ENCODE measurements at regions not wholly inside any gene's neighbourhood (a gene's known extent, or its start where the extent isn't known, plus 50 kb on each side); places are given as distances from the start of the nearest gene placed in this dataset.

DNA sequence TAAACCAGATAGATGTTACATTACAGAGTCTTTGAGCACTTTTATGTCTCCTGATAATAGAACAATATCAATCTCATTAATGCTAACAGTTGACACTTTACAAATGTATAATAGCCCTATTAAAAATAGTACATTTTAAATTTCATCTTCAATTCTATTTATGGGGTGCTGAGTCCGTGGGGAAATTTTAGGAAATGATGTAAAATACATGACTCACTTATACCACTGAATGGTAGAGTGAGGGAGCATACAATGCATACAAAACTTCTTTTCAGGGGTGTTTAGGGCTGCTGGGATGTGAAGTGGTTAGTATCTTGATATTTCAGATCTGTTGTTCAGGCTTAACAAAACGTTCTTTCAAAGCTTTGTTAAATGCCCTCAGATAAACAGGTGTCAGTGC, 696.2 kb downstream of the TRAM1L1 start:
- H3K9me3 Mint-ChIP-seq, result peaks cover 13% of the 10 kb centered on the region
- TF ChIP-seq CTCF (IDR thresholded peaks at IDR 0.05; ENCODE audit: unreplicated experiment), result no peak
- no peak overlapping the region for H3K4me3 Mint-ChIP-seq

GRCh38 chr4:116387937-116388474, 697.4 kb downstream of the TRAM1L1 start:
- peaks cover 15% of the 10 kb centered on the region for H3K4me1 Mint-ChIP-seq
- no peak for DNase-seq (ENCODE audit: low spot score in 2 of 2, unreplicated experiment in 2 of 2)
- H3K9me3 Mint-ChIP-seq, result peaks cover 13% of the 10 kb centered on the region
- H3K27ac Mint-ChIP-seq, result peak overlapping the region; percentile 21
- no peak overlapping the region for H3K4me3 Mint-ChIP-seq
- no peak for TF ChIP-seq CTCF (IDR thresholded peaks at IDR 0.05; ENCODE audit: unreplicated experiment)
- no peaks in the 10 kb centered on the region for H3K27me3 Mint-ChIP-seq (ENCODE audit: low read depth)
- H3K36me3 Mint-ChIP-seq, result peaks cover 2% of the 10 kb centered on the region

More for the DNA sequence above, 696.2 kb downstream of the TRAM1L1 start:
- H3K4me1 Mint-ChIP-seq, result peaks cover 15% of the 10 kb centered on the region
- DNase-seq (ENCODE audit: low spot score in 2 of 2, unreplicated experiment in 2 of 2), result no peak
- H3K27me3 Mint-ChIP-seq (ENCODE audit: low read depth), result no peaks in the 10 kb centered on the region
- no peak overlapping the region for H3K27ac Mint-ChIP-seq
- peaks cover 2% of the 10 kb centered on the region for H3K36me3 Mint-ChIP-seq

DNA sequence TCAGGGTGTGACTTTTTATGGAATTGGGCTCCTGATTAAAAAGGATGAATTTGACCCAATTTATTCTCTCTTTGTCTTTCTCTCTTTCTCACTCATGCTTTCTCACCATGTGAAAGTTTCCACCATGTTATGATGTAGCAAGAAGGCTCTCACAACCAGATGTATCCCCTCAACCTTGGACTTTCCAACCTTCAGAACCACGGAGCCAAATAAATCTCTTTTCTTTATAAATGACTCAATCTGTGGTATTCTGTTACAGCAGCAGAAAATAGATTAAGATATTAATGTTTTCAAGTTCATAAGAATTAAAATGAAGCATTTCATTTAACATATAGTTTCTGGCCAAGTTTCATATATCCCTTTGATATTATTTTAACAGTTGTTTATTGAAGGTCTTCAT, 698.5 kb downstream of the TRAM1L1 start:
- no peak overlapping the region for H3K4me3 Mint-ChIP-seq
- H3K9me3 Mint-ChIP-seq, result peaks cover 13% of the 10 kb centered on the region

DNA sequence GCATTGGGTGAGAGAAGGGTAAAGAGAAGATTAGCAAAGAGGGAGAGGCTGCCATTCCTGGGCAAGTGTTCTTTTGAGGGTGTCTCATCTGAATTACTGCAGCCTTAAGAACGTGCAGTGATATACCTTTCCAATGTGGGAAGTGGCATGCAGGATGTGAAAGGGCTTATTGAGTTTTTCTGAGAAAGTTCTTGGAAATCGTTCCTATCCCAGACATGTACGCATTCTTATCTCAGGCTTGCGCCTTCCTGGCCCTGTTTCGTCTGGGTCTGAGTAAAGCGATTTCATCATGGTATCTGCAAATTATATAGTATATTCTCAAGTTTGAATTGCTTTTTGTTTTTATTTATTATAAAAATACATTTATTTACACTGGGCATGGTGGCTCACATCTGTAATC, 699.8 kb downstream of the TRAM1L1 start:
- H3K9me3 Mint-ChIP-seq, result peaks cover 13% of the 10 kb centered on the region
- H3K4me3 Mint-ChIP-seq, result no peak overlapping the region
- H3K27me3 Mint-ChIP-seq (ENCODE audit: low read depth), result no peaks in the 10 kb centered on the region
- TF ChIP-seq CTCF (IDR thresholded peaks at IDR 0.05; ENCODE audit: unreplicated experiment), result no peak
- H3K4me1 Mint-ChIP-seq, result peaks cover 15% of the 10 kb centered on the region
- DNase-seq (ENCODE audit: low spot score in 2 of 2, unreplicated experiment in 2 of 2), result no peak
- peaks cover 2% of the 10 kb centered on the region for H3K36me3 Mint-ChIP-seq
- H3K27ac Mint-ChIP-seq, result no peak overlapping the region

More for the DNA sequence above, 698.5 kb downstream of the TRAM1L1 start:
- no peaks in the 10 kb centered on the region for H3K27me3 Mint-ChIP-seq (ENCODE audit: low read depth)
- no peak for TF ChIP-seq CTCF (IDR thresholded peaks at IDR 0.05; ENCODE audit: unreplicated experiment)
- peaks cover 15% of the 10 kb centered on the region for H3K4me1 Mint-ChIP-seq
- H3K27ac Mint-ChIP-seq, result no peak overlapping the region
- H3K36me3 Mint-ChIP-seq, result peaks cover 2% of the 10 kb centered on the region
- no peak for DNase-seq (ENCODE audit: low spot score in 2 of 2, unreplicated experiment in 2 of 2)

- H3K27me3 Mint-ChIP-seq (ENCODE audit: low read depth), result no peaks in the 10 kb centered on the region
- no peak overlapping the region for H3K4me3 Mint-ChIP-seq
- peaks cover 4% of the 10 kb centered on the region for H3K4me1 Mint-ChIP-seq
- no peak for TF ChIP-seq CTCF (IDR thresholded peaks at IDR 0.05; ENCODE audit: unreplicated experiment)
- DNase-seq (ENCODE audit: low spot score in 2 of 2, unreplicated experiment in 2 of 2), result no peak
- peaks cover 13% of the 10 kb centered on the region for H3K9me3 Mint-ChIP-seq
- H3K27ac Mint-ChIP-seq, result no peak overlapping the region
- H3K36me3 Mint-ChIP-seq, result no peaks in the 10 kb centered on the region
Observed at GRCh38 chr4:116374815-116375214, 710.6 kb downstream of the TRAM1L1 start.

GRCh38 chr4:116362583-116362982, 722.8 kb downstream of the TRAM1L1 start:
- Mint-ChIP-seq H3K9me3 (no peaks in the 10 kb centered on the region), H3K36me3 (no peaks in the 10 kb centered on the region), H3K27me3 (ENCODE audit: low read depth) (no peaks in the 10 kb centered on the region)

More at GRCh38 chr4:116362583-116362982, 722.8 kb downstream of the TRAM1L1 start:
- H3K27ac Mint-ChIP-seq, result no peak overlapping the region
- H3K4me3 Mint-ChIP-seq, result no peak overlapping the region
- no peak for TF ChIP-seq CTCF (IDR thresholded peaks at IDR 0.05; ENCODE audit: unreplicated experiment)
- peaks cover 14% of the 10 kb centered on the region for H3K4me1 Mint-ChIP-seq
- no peak for DNase-seq (ENCODE audit: low spot score in 2 of 2, unreplicated experiment in 2 of 2)
